ENCODE measurements at regions not wholly inside any gene's neighbourhood (a gene's known extent, or its start where the extent isn't known, plus 50 kb on each side); places are given as distances from the start of the nearest gene placed in this dataset.

- no peak for FAIRE-seq
- CTCF ChIA-PET (ENCODE audit: partially characterized antibody) = interaction anchor here (1.1 to 1.5 kb wide), 2 partner anchors 10 to 541 kb away, joined by 3 to 4 read pairs; no protein-coding TSS in a partner anchor
- POLR2A ChIA-PET (ENCODE audit: partially characterized antibody) = no interaction called here
Observed at GRCh38 chr5:102625468-102625867, 126.7 kb upstream of the SLCO6A1 start.

More at GRCh38 chr5:102625468-102625867, 126.7 kb upstream of the SLCO6A1 start:
- Histone ChIP-seq H4K8ac (ENCODE audit: extremely low read depth, insufficient read depth, low read length) (no peak overlapping the region), H2BK5ac (ENCODE audit: low read depth, low read length) (no peak overlapping the region), H3K27ac (ENCODE audit: low read depth, low read length) (no peak overlapping the region), H2AFZ (ENCODE audit: low read length) (no peak overlapping the region), H3K56ac (replicated peaks; ENCODE audit: insufficient read length, low read depth, low read length) (no peak overlapping the region), H4K91ac (replicated peaks; ENCODE audit: insufficient read length, low read length) (no peak overlapping the region), H2BK20ac (ENCODE audit: low read length) (no peak overlapping the region), H3K36me3 (ENCODE audit: control insufficient read depth in 2 of 4, insufficient read depth in 4 of 4, low read length in 3 of 4) (no peaks in the 10 kb centered on the region), H3K4ac (replicated peaks; ENCODE audit: insufficient read length, low read depth, low read length) (no peak overlapping the region), H4K5ac (ENCODE audit: insufficient read length, low read depth, low read length) (no peak overlapping the region), H3K18ac (ENCODE audit: extremely low read depth, low read length) (no peak overlapping the region), H3K4me1 (replicated peaks in 1 of 4; ENCODE audit: control insufficient read depth in 3 of 4, insufficient read depth in 4 of 4, low read length in 3 of 4) (no peaks in the 10 kb centered on the region), H3K14ac (ENCODE audit: insufficient read length) (no peak overlapping the region), H2BK12ac (ENCODE audit: low read depth, low read length) (no peak overlapping the region), H3K79me1 (ENCODE audit: low read depth, low read length) (no peaks in the 10 kb centered on the region), H2BK120ac (replicated peaks; ENCODE audit: low read depth, low read length) (no peak overlapping the region), H2BK15ac (ENCODE audit: low read length) (no peak overlapping the region), H3K4me3 (ENCODE audit: extremely low read depth in 1 of 4, insufficient read depth in 2 of 4, low read depth in 3 of 4, low read length in 4 of 4) (no peak overlapping the region), H2AK5ac (ENCODE audit: low read depth, low read length) (no peak overlapping the region), H3K27me3 (replicated peaks in 1 of 4; ENCODE audit: control insufficient read depth in 3 of 4, extremely low read depth in 1 of 4, insufficient read depth in 3 of 4, low read length in 3 of 4) (peaks cover 0 to 2% (median 0%) of the 10 kb centered on the region in 4 experiments; a peak in 1 of 7 replicates), H3K9me3 (ENCODE audit: insufficient read depth in 2 of 2, low read depth in 1 of 2, low read length in 1 of 2) (no peaks in the 10 kb centered on the region), H3K9ac (replicated peaks in 1 of 4; ENCODE audit: extremely low read depth in 1 of 4, low read depth in 3 of 4, low read length in 3 of 4) (no peak overlapping the region), H3K4me2 (ENCODE audit: insufficient read depth in 1 of 2, low read depth in 2 of 2, low read length in 2 of 2) (no peak overlapping the region), H3K23me2 (ENCODE audit: low read depth, low read length) (no peaks in the 10 kb centered on the region), H4K20me1 (replicated peaks in 1 of 2; ENCODE audit: control insufficient read depth in 1 of 2, insufficient read depth in 2 of 2, low read length in 2 of 2) (no peaks in the 10 kb centered on the region), H3K23ac (ENCODE audit: insufficient read length) (no peak overlapping the region), H3K79me2 (ENCODE audit: control insufficient read depth in 1 of 2, insufficient read depth in 2 of 2, low read length in 2 of 2) (no peaks in the 10 kb centered on the region)
- TF ChIP-seq SRF (IDR thresholded peaks at IDR 0.05; ENCODE audit: low read depth, low read length) (no peak), YY1 (IDR thresholded peaks at IDR 0.05; ENCODE audit: low read depth, low read length) (no peak), CBX8 (IDR thresholded peaks at IDR 0.05; ENCODE audit: borderline replicate concordance, low read depth, low read length) (no peak), RXRA (IDR thresholded peaks at IDR 0.05; ENCODE audit: insufficient read depth, low read depth, low read length) (no peak), BRCA1 (IDR thresholded peaks at IDR 0.05; ENCODE audit: low read depth, low read length) (no peak), CHD1 (IDR thresholded peaks at IDR 0.05; ENCODE audit: low read depth, low read length) (no peak), RNF2 (IDR thresholded peaks at IDR 0.05; ENCODE audit: borderline replicate concordance, low read depth, low read length, missing control alignments, poor library complexity, severe bottlenecking) (no peak), HDAC2 (IDR thresholded peaks at IDR 0.05; ENCODE audit: borderline replicate concordance in 1 of 2, low read depth in 2 of 2, low read length in 2 of 2) (no peak)
- TF ChIP-seq, protein P1, sequence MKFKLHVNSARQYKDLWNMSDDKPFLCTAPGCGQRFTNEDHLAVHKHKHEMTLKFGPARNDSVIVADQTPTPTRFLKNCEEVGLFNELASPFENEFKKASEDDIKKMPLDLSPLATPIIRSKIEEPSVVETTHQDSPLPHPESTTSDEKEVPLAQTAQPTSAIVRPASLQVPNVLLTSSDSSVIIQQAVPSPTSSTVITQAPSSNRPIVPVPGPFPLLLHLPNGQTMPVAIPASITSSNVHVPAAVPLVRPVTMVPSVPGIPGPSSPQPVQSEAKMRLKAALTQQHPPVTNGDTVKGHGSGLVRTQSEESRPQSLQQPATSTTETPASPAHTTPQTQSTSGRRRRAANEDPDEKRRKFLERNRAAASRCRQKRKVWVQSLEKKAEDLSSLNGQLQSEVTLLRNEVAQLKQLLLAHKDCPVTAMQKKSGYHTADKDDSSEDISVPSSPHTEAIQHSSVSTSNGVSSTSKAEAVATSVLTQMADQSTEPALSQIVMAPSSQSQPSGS (IDR thresholded peaks at IDR 0.05; ENCODE audit: low read length) = no peak
- no peak for DNase-seq (ENCODE audit: low read depth in 1 of 2, low spot score in 2 of 2)
